GM23338 (cell line): ENCODE measurements at regions not wholly inside any gene's neighbourhood (a gene's known extent, or its start where the extent isn't known, plus 50 kb on each side); places are given as distances from the start of the nearest gene placed in this dataset.
A peak's percentile ranks its signal among the peaks of the same experiment; 100 is the strongest.

Experiments
- ATAC-seq: fragments of 200-7000 bp; cut with Tn5 transposase; 3 replicates; pipeline ENCODE4 v1.9.1; 2020
- DNase-seq: peaks from one replicate; pipeline ENCODE4 v3.0.0-alpha.2; 2015; ENCODE audit warnings: low spot score
- H2AFZ ChIP-seq: fragments of 200-600 bp; sonication (generic); 2 replicates; pipeline ENCODE4 v1.8.0; 2016; ENCODE audit warnings: antibody characterized with exemption, mild to moderate bottlenecking, moderate library complexity
- H3F3A ChIP-seq: fragments of 200-600 bp; sonication (generic); replicated peaks from 2 replicates; pipeline ENCODE4 v1.8.0; 2017; ENCODE audit warnings: antibody characterized with exemption, mixed run types, low read depth
- H3K27ac ChIP-seq: fragments of 200-600 bp; sonication (generic); 2 replicates; pipeline ENCODE4 v1.6.1; 2016; ENCODE audit warnings: low read depth
- H3K27me3 ChIP-seq: fragments of 200-600 bp; sonication (generic); 2 replicates; pipeline ENCODE4 v1.8.0; 2016; ENCODE audit warnings: mild to moderate bottlenecking, mixed run types, moderate library complexity; ENCODE audit not compliant: insufficient read depth
- H3K36me3 ChIP-seq: fragments of 200-600 bp; sonication (generic); 2 replicates; pipeline ENCODE4 v1.8.0; 2016; ENCODE audit warnings: mild to moderate bottlenecking; ENCODE audit not compliant: insufficient read depth
- H3K4me1 ChIP-seq: fragments of 200-600 bp; sonication (generic); 2 replicates; pipeline ENCODE4 v1.8.0; 2016; ENCODE audit warnings: mild to moderate bottlenecking, moderate library complexity; ENCODE audit not compliant: insufficient read depth
- H3K4me2 ChIP-seq: fragments of 200-600 bp; sonication (generic); 2 replicates; pipeline ENCODE4 v1.7.1; 2017; ENCODE audit warnings: mixed run types
- H3K4me3 ChIP-seq: fragments of 200-600 bp; sonication (generic); 2 replicates; pipeline ENCODE4 v1.6.1; 2016; ENCODE audit warnings: mixed run types
- H3K79me2 ChIP-seq: fragments of 200-600 bp; sonication (generic); replicated peaks from 2 replicates; pipeline ENCODE4 v1.8.0; 2017; ENCODE audit warnings: mild to moderate bottlenecking; ENCODE audit not compliant: insufficient read depth
- H3K9me2 ChIP-seq: fragments of 200-600 bp; sonication (generic); 2 replicates; pipeline ENCODE4 v1.8.0; 2017; ENCODE audit not compliant: insufficient read depth
- H4K20me1 ChIP-seq: fragments of 200-600 bp; sonication (generic); replicated peaks from 2 replicates; pipeline ENCODE4 v1.8.0; 2017; ENCODE audit warnings: mild to moderate bottlenecking; ENCODE audit not compliant: insufficient read depth
- H3K27ac Mint-ChIP-seq: 2 replicates; pipeline ENCODE4 v1.8.0; 2020; ENCODE audit warnings: inconsistent platforms, mild to moderate bottlenecking, moderate library complexity, mixed read lengths
- H3K27me3 Mint-ChIP-seq: 3 replicates; pipeline ENCODE4 v1.8.0; 2022; ENCODE audit warnings: low read depth, mild to moderate bottlenecking, moderate library complexity, mixed read lengths, inconsistent platforms; ENCODE audit not compliant: insufficient read depth, poor library complexity
- H3K36me3 Mint-ChIP-seq: 3 replicates; pipeline ENCODE4 v1.8.0; 2021; ENCODE audit warnings: low read depth, mild to moderate bottlenecking, inconsistent platforms, moderate library complexity, mixed read lengths
- H3K4me1 Mint-ChIP-seq: 3 replicates; pipeline ENCODE4 v1.8.0; 2020; ENCODE audit warnings: mild to moderate bottlenecking, inconsistent platforms, mixed read lengths
- H3K4me3 Mint-ChIP-seq: 3 replicates; pipeline ENCODE4 v1.8.0; 2021; ENCODE audit warnings: moderate library complexity, mild to moderate bottlenecking, inconsistent platforms, mixed read lengths
- H3K9me3 Mint-ChIP-seq: 3 replicates; pipeline ENCODE4 v1.8.0; 2020; ENCODE audit warnings: moderate library complexity, mild to moderate bottlenecking, inconsistent platforms, mixed read lengths
- CREB1 ChIP-seq: fragments of 250-450 bp; sonication (Bioruptor Pico); IDR thresholded peaks from 2 replicates; pipeline ENCODE4 v1.5.0; 2020; ENCODE audit warnings: low read depth, mild to moderate bottlenecking, moderate library complexity
- CTCF ChIP-seq, 2 experiments: fragments of 200-600 bp in 1 of 2; sonication (generic) in 1 of 2; conservative IDR thresholded peaks; 2 replicates each; pipeline versions ENCODE4 v1.5.1 to v1.6.1; 2016 to 2017; ENCODE audit warnings: antibody characterized with exemption in 2 of 2, low read depth in 2 of 2, mild to moderate bottlenecking in 2 of 2, moderate library complexity in 1 of 2
- ETS1 ChIP-seq: IDR thresholded peaks from 2 replicates; pipeline ENCODE4 v1.6.1; 2016; ENCODE audit warnings: antibody characterized with exemption
- EZH2 ChIP-seq: fragments of 200-600 bp; sonication (generic); IDR thresholded peaks from one replicate; pipeline ENCODE4 v1.8.0; 2017; ENCODE audit warnings: antibody characterized with exemption, mild to moderate bottlenecking, low read depth; ENCODE audit not compliant: unreplicated experiment
- EZH2phosphoT487 ChIP-seq: fragments of 200-600 bp; sonication (generic); IDR thresholded peaks from one replicate; pipeline ENCODE4 v1.8.1; 2018; ENCODE audit warnings: antibody characterized with exemption; ENCODE audit not compliant: unreplicated experiment
- JUNB ChIP-seq: IDR thresholded peaks from one replicate; pipeline ENCODE4 v1.6.1; 2016; ENCODE audit warnings: antibody characterized with exemption; ENCODE audit not compliant: unreplicated experiment
- NANOG ChIP-seq: IDR thresholded peaks from 2 replicates; pipeline ENCODE4 v1.6.1; 2016; ENCODE audit warnings: antibody characterized with exemption, borderline replicate concordance
- POLR2AphosphoS5 ChIP-seq: IDR thresholded peaks from 2 replicates; pipeline ENCODE4 v1.6.1; 2016; ENCODE audit warnings: antibody characterized with exemption, low read depth
- REST ChIP-seq: IDR thresholded peaks from one replicate; pipeline ENCODE4 v1.6.1; 2018; ENCODE audit warnings: antibody characterized with exemption; ENCODE audit not compliant: unreplicated experiment
- STAT1 ChIP-seq: IDR thresholded peaks from one replicate; pipeline ENCODE4 v1.6.1; 2016; ENCODE audit warnings: antibody characterized with exemption; ENCODE audit not compliant: unreplicated experiment
- ZNF114 ChIP-seq: fragments of 250-450 bp; sonication (Bioruptor Pico); IDR thresholded peaks from 2 replicates; pipeline ENCODE4 v1.5.0; 2020; ENCODE audit warnings: mild to moderate bottlenecking, moderate library complexity
- ZNF331 ChIP-seq: fragments of 250-450 bp; sonication (Bioruptor Pico); IDR thresholded peaks from 2 replicates; pipeline ENCODE4 v1.5.0; 2020; ENCODE audit warnings: low read depth, mild to moderate bottlenecking, moderate library complexity
- ZNF462 ChIP-seq: fragments of 250-450 bp; sonication (Bioruptor Pico); IDR thresholded peaks from 2 replicates; pipeline ENCODE4 v1.5.0; 2020; ENCODE audit warnings: mild to moderate bottlenecking, moderate library complexity

GRCh38 chr1:96425382-96426129, 296.0 kb upstream of the PTBP2 start:
- TF ChIP-seq ZNF114 (CRISPR knock-in tag) (no peak), NANOG (no peak), EZH2phosphoT487 (no peak), ZNF331 (CRISPR knock-in tag) (no peak), POLR2AphosphoS5 (no peak), ETS1 (no peak), STAT1 (no peak), CTCF (conservative IDR thresholded peaks at IDR 0.05; ENCODE audit: low read depth in 2 of 2) (no peak), CREB1 (no peak), EZH2 (no peak), ZNF462 (CRISPR knock-in tag) (no peak), REST (no peak), JUNB (no peak)
- Mint-ChIP-seq H3K27ac (no peak overlapping the region), H3K4me1 (peaks cover 26% of the 10 kb centered on the region; the same call in 2 of the 3 replicates), H3K9me3 (no peaks in the 10 kb centered on the region), H3K4me3 (no peak overlapping the region), H3K27me3 (peaks cover 1% of the 10 kb centered on the region), H3K36me3 (no peaks in the 10 kb centered on the region)
- no peak for DNase-seq
- Histone ChIP-seq H3K27me3 (no peaks in the 10 kb centered on the region), H2AFZ (0 out of 2 replicates have a peak overlapping the region, but pooled peaks have one; percentile 24), H3K4me3 (no peak overlapping the region), H3K4me1 (peaks cover 18% of the 10 kb centered on the region; the same call in 1 of the 2 replicates), H3K79me2 (no peaks in the 10 kb centered on the region), H3K9me2 (no peaks in the 10 kb centered on the region), H3K27ac (no peak overlapping the region), H3F3A (no peaks in the 10 kb centered on the region), H3K36me3 (no peaks in the 10 kb centered on the region), H3K4me2 (no peak overlapping the region), H4K20me1 (no peaks in the 10 kb centered on the region)
- no peak for ATAC-seq
